Keratinocyte (primary cell): ENCODE measurements at regions not wholly inside any gene's neighbourhood (a gene's known extent, or its start where the extent isn't known, plus 50 kb on each side); places are given as distances from the start of the nearest gene placed in this dataset.

Experiments
- DNase-seq: peaks from one replicate; pipeline ENCODE4 v3.0.0-alpha.2; 2011; ENCODE audit warnings: low read depth, missing footprints, low spot score
- FAIRE-seq: peaks from 2 replicates; lab custom pipeline; 2011; peaks lifted over from hg19 to GRCh38; lab: Jason Lieb, UNC
- H2AFZ ChIP-seq: 2 replicates; pipeline ENCODE4 v1.6.0; 2012; ENCODE audit warnings: low read length, control low read depth, inconsistent platforms; ENCODE audit not compliant: control insufficient read depth
- H3K27ac ChIP-seq: 2 replicates; pipeline ENCODE4 v1.5.1; 2011; ENCODE audit warnings: low read length; ENCODE audit not compliant: control insufficient read depth, insufficient read depth
- H3K27me3 ChIP-seq: 3 replicates; pipeline ENCODE4 v1.6.0; 2011; ENCODE audit warnings: low read length; ENCODE audit not compliant: control insufficient read depth, insufficient read depth; ENCODE audit errors: extremely low read depth
- H3K36me3 ChIP-seq, 2 experiments: 2 replicates in 1 of 2; 3 replicates in 1 of 2; pipeline ENCODE4 v1.5.1; 2011; ENCODE audit warnings: low read length in 2 of 2, mild to moderate bottlenecking in 1 of 2; ENCODE audit not compliant: control insufficient read depth in 2 of 2, insufficient read depth in 2 of 2; ENCODE audit errors: extremely low read depth in 1 of 2
- H3K4me1 ChIP-seq: 3 replicates; pipeline ENCODE4 v1.5.1; 2011; ENCODE audit warnings: low read length; ENCODE audit not compliant: control insufficient read depth, insufficient read depth; ENCODE audit errors: extremely low read depth
- H3K4me2 ChIP-seq: 3 replicates; pipeline ENCODE4 v1.6.0; 2011; ENCODE audit warnings: low read depth, low read length; ENCODE audit not compliant: control insufficient read depth, insufficient read depth; ENCODE audit errors: extremely low read depth
- H3K4me3 ChIP-seq, 3 experiments: fragments of 200-600 bp in 1 of 3; sonication (generic) in 1 of 3; 2 replicates in 2 of 3; 3 replicates in 1 of 3; pipeline ENCODE4 v1.5.1; 2011 to 2016; ENCODE audit warnings: low read length in 3 of 3, mild to moderate bottlenecking in 3 of 3, control low read depth in 2 of 3, inconsistent platforms in 1 of 3, low read depth in 1 of 3, mixed read lengths in 1 of 3, mixed run types in 1 of 3, moderate library complexity in 1 of 3; ENCODE audit not compliant: control insufficient read depth in 2 of 3, insufficient read depth in 2 of 3; ENCODE audit errors: extremely low read depth in 1 of 3
- H3K79me2 ChIP-seq: 2 replicates; pipeline ENCODE4 v1.6.0; 2012; ENCODE audit warnings: low read length; ENCODE audit not compliant: control insufficient read depth, insufficient read depth
- H3K9ac ChIP-seq: 3 replicates; pipeline ENCODE4 v1.6.0; 2011; ENCODE audit warnings: low read length; ENCODE audit not compliant: control insufficient read depth, insufficient read depth; ENCODE audit errors: extremely low read depth
- H3K9me1 ChIP-seq: 3 replicates; pipeline ENCODE4 v1.6.0; 2011; ENCODE audit warnings: low read length; ENCODE audit not compliant: control insufficient read depth, insufficient read depth; ENCODE audit errors: extremely low read depth
- H3K9me3 ChIP-seq: 2 replicates; pipeline ENCODE4 v1.5.1; 2012; ENCODE audit warnings: low read depth, low read length; ENCODE audit not compliant: control insufficient read depth
- H4K20me1 ChIP-seq: 3 replicates; pipeline ENCODE4 v1.6.0; 2011; ENCODE audit warnings: low read length; ENCODE audit not compliant: control insufficient read depth, insufficient read depth; ENCODE audit errors: extremely low read depth
- CTCF ChIP-seq, 3 experiments: IDR thresholded peaks in 1 of 3; conservative IDR thresholded peaks in 1 of 3; optimal IDR thresholded peaks in 1 of 3; 2 replicates in 2 of 3; 3 replicates in 1 of 3; pipeline versions ENCODE3 to v1.5.1; 2011; ENCODE audit warnings: low read length in 3 of 3, mild to moderate bottlenecking in 3 of 3, moderate library complexity in 2 of 3, control low read depth in 1 of 3, inconsistent platforms in 1 of 3; ENCODE audit not compliant: insufficient read depth in 2 of 3; ENCODE audit errors: extremely low read depth in 1 of 3
- EZH2 ChIP-seq: IDR thresholded peaks from one replicate; pipeline ENCODE4 v1.6.1; 2012; ENCODE audit warnings: inconsistent platforms, mild to moderate bottlenecking, low read length, moderate library complexity
- dilution Hi-C: fragments of 300-500 bp; cut with MboI; formaldehyde crosslinking; loops from one replicate; pipeline ENCODE4 v1.7.0; 2020; ENCODE audit warnings: low sequenced_read_pairs; ENCODE audit not compliant: extremely low pct_ligation_motif_present

GRCh38 chr20:11448554-11448953 is 469.1 kb upstream of the BTBD3 start:
- FAIRE-seq, result peak; percentile 32
- no peaks in the 10 kb centered on the region for H3K9me1 ChIP-seq
- no peak for DNase-seq
- dilution Hi-C loops, result no loop called here
- peaks cover 22% of the 10 kb centered on the region for H3K4me1 ChIP-seq
- no peaks in the 10 kb centered on the region for H3K27me3 ChIP-seq
- TF ChIP-seq EZH2 (no peak), CTCF (optimal IDR thresholded peaks at IDR 0.05 in 1 of 3, IDR thresholded peaks at IDR 0.05 in 1 of 3, conservative IDR thresholded peaks at IDR 0.05 in 1 of 3; ENCODE audit: extremely low read depth in 1 of 3, insufficient read depth in 2 of 3, low read length in 3 of 3) (no peak)
- no peaks in the 10 kb centered on the region for H4K20me1 ChIP-seq
- no peak overlapping the region for H3K9ac ChIP-seq
- no peak overlapping the region for H2AFZ ChIP-seq
- H3K79me2 ChIP-seq, result no peaks in the 10 kb centered on the region
- no peak overlapping the region for H3K4me2 ChIP-seq
- H3K27ac ChIP-seq, result no peak overlapping the region
- H3K36me3 ChIP-seq, result no peaks in the 10 kb centered on the region
- H3K9me3 ChIP-seq, result no peaks in the 10 kb centered on the region
- H3K4me3 ChIP-seq, result no peak overlapping the region

- peaks cover 50% of the 10 kb centered on the region for H3K4me1 ChIP-seq
- no peak for TF ChIP-seq EZH2
- no peak for TF ChIP-seq CTCF (optimal IDR thresholded peaks at IDR 0.05 in 1 of 3, IDR thresholded peaks at IDR 0.05 in 1 of 3, conservative IDR thresholded peaks at IDR 0.05 in 1 of 3; ENCODE audit: extremely low read depth in 1 of 3, insufficient read depth in 2 of 3, low read length in 3 of 3)
- no peaks in the 10 kb centered on the region for H3K79me2 ChIP-seq
- no peaks in the 10 kb centered on the region for H3K27me3 ChIP-seq
- H2AFZ ChIP-seq, result peak overlapping the region; percentile 94
- no peak overlapping the region for H3K4me3 ChIP-seq
- no peaks in the 10 kb centered on the region for H3K9me1 ChIP-seq
- H3K27ac ChIP-seq, result peak overlapping the region; percentile 74
- no peaks in the 10 kb centered on the region for H4K20me1 ChIP-seq
- dilution Hi-C loops, result no loop called here
- FAIRE-seq (peak; percentile 81), DNase-seq (no peak)
- peak overlapping the region; percentile 28 for H3K9ac ChIP-seq
- H3K9me3 ChIP-seq, result no peaks in the 10 kb centered on the region
- peak overlapping the region; percentile 55 for H3K4me2 ChIP-seq
- H3K36me3 ChIP-seq, result no peaks in the 10 kb centered on the region
These were observed 465.9 kb upstream of the BTBD3 start for GRCh38 chr20:11451793-11452291.
